LNCAP (cell line): ENCODE measurements at regions not wholly inside any gene's neighbourhood (a gene's known extent, or its start where the extent isn't known, plus 50 kb on each side); places are given as distances from the start of the nearest gene placed in this dataset.

Source experiments
- TF ChIP-seq, protein P1 (sequence below): fragments of 450-650 bp; IDR thresholded peaks from 2 replicates; pipeline ENCODE4 v1.5.1; 2017; ENCODE audit warnings: mild to moderate bottlenecking

DNA sequence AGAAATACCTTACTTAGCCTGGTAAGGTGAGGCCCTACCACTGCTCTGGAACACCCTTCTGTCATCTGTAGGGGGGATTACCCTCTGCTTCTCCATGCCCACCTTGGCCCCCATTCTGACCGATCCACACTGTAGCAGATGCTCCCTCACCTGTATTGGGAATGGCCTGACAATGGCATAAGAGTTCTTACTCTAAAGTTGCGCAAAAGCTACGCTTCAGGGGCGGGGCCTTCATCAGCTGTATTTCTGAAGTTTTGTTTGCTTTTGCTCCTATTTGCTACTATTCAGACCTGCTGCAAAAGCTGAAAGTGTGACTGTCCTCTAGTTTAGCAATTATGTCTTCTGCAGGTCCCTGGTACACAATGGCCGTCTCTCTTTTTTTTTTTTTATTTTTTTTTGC, 252.6 kb downstream of the TLE3 start:
- TF ChIP-seq, protein P1, sequence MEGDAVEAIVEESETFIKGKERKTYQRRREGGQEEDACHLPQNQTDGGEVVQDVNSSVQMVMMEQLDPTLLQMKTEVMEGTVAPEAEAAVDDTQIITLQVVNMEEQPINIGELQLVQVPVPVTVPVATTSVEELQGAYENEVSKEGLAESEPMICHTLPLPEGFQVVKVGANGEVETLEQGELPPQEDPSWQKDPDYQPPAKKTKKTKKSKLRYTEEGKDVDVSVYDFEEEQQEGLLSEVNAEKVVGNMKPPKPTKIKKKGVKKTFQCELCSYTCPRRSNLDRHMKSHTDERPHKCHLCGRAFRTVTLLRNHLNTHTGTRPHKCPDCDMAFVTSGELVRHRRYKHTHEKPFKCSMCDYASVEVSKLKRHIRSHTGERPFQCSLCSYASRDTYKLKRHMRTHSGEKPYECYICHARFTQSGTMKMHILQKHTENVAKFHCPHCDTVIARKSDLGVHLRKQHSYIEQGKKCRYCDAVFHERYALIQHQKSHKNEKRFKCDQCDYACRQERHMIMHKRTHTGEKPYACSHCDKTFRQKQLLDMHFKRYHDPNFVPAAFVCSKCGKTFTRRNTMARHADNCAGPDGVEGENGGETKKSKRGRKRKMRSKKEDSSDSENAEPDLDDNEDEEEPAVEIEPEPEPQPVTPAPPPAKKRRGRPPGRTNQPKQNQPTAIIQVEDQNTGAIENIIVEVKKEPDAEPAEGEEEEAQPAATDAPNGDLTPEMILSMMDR, result no peak

DNA sequence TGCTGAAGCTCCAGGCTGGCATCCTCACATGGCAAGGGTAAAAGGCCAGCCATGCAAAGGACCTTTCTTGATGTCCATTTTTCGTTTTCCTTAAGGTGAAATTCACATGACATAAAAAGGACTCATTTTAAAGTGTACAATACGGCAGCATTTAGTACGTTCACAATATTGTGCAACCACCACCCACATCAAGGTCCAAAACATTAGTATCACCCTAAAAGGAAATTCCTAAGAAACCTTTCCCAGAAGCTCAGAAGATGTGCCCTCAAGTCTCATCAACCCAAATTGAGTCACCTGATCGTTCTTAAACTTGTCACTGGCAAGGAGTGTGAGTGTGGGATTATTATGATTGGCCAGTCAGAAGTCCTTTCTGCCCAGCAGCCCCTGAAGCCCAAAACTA, 250.1 kb downstream of the TLE3 start:
- TF ChIP-seq, protein P1, result no peak

DNA sequence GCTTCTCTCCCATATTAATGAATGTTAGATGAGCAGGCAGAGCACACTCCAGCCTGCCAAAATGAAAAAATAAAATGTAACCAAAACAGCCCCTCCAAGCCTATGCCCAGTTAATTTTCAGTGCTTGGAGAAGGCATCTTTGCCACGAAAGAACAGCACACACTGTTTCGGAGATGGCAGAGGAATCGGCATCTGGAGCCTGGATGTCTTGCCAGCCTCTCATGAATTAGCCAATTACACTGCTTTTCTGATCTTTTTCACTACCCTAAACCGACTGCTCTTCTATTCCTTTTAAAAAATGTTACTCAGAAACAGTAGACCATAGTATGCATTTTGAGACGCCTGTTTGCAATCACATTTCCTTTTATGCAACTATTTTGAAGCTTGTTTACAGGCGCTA, 249.6 kb downstream of the TLE3 start:
- TF ChIP-seq, protein P1, result no peak

DNA sequence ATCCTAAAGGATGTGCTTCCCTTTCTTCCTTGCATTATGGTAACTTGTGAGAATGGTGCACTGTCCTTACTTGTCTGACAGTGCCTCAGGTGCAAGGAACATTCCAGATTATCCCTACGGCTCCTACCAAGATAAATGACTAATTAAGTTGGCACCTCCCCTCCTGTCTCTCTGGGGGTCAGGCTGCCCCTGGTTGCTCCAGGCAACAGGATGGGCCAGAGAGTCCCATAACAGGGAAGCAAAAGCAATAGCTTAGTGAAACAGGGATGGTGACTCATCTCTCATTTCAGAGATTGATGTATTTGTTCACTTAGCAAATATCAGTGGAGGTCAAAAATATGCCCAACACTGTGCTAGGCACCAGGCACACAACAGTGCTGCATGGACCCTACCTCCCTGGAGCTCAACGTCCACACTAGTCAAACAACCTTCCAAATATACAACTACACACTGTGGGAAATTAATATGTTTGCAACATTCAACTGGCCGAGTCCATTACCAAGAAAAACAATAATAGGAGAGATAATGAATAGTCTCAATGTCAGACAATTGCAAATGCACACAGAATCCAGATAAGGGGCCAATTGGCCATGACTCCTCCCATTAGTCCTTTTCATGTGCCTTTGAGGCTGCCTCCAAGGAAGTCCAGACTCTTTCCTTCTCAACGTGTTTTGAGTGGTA, 249.0 kb downstream of the TLE3 start:
- TF ChIP-seq, protein P1, result no peak

DNA sequence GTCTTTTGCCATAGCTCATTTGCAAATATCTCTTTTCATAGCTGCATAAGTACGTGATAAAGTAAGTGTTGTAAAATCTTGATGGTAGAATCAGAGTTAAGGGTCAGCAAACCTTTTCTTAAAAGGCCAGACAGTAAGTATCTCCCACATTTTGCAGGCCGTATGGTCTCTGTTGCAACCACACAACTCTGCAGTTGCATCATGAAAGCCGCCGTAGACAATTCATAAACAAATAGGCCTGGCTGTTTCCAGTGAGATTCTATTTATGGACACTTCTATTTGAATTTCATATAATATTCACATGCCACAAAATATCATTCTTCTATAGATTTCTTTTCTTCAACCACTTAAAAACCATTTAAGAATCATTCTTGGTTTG, 248.5 kb downstream of the TLE3 start:
- TF ChIP-seq, protein P1, result no peak

DNA sequence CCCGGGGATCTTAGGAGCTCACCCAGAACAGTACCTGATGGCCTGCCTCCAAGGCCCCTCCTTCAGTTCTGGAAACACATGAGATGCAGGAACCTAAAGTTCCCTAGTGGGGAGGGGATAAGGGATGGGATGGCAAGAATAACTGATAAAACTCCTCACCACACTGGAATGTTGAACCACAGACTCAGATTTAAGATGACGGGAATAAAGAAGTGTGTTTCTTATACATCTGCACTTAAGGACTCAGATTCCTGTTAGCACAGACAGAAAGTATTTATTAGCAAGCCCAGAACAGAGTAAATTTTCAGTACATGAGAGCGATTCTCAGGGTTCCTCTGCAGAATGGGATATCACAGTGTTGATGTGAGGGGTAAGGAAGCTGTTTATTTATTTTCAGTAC, 245.2 kb downstream of the TLE3 start:
- TF ChIP-seq, protein P1, result no peak

DNA sequence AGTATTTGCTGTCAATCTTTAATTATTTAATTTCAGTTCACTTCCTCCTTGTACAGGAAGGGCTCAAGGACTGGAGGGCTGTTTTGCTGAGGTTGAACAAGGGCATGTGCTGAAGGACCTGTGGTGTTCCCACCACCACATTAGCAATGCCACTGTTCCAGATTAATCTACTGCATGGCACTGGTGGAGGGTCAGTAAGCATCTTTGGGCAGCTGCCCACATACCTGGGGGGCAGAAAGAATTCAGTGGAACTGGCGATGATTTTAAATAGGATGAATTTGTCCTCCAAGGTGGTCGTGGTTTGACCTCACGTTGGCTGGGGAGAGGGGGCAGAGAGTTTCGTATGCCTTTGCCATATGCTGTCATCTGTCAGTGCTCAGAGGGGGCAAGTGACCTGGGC, 244.8 kb downstream of the TLE3 start:
- TF ChIP-seq, protein P1, result no peak

DNA sequence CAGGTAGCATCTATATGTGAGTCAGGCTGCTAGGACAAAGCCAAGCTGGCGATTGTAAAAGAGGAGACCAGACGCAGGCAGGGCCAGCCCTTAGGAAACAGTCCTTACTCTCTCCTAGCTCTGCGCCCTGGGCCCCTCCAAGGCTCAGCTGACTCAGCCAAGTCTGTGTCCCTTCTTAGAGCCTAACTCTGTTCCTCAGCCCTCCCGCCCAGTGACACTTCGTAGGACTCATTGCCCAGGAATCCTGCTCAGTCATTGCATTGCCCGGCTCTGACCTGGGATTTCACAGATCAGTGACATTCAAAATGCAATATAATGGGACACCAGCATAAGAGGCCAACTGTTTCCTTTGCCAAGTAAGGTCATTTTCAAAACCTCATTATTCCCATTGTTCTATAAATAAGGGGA, 244.2 kb downstream of the TLE3 start:
- TF ChIP-seq, protein P1, result no peak
